Esophagus squamous epithelium (tissue), 4 donors: ENCODE measurements at regions not wholly inside any gene's neighbourhood (a gene's known extent, or its start where the extent isn't known, plus 50 kb on each side); places are given as distances from the start of the nearest gene placed in this dataset.

ENCODE experiments used
- CTCF ChIP-seq, 6 experiments: fragments of 450-650 bp in 4 of 6; fragments of 200-600 bp in 2 of 6; sonication (generic) in 2 of 6; IDR thresholded peaks; one replicate each; pipeline ENCODE4 v1.5.1; 2016 to 2019; ENCODE audit warnings: antibody characterized with exemption in 6 of 6, mild to moderate bottlenecking in 4 of 6, moderate library complexity in 4 of 6
- POLR2A ChIP-seq, 4 donors: fragments of 450-650 bp; IDR thresholded peaks; one replicate each; pipeline ENCODE4 v1.6.1; 2017; ENCODE audit warnings: antibody characterized with exemption in 4 of 4, mild to moderate bottlenecking in 4 of 4, moderate library complexity in 3 of 4

- TF ChIP-seq CTCF (IDR thresholded peaks at IDR 0.05) (no peak), POLR2A (IDR thresholded peaks at IDR 0.05) (no peak)
Observed at GRCh38 chr5:110094548-110094947, 404.8 kb downstream of the MAN2A1 start.
